ENCODE measurements at regions not wholly inside any gene's neighbourhood (a gene's known extent, or its start where the extent isn't known, plus 50 kb on each side); places are given as distances from the start of the nearest gene placed in this dataset.
"Not testable (repeated sequence)": the region's sequence is repeated elsewhere in the genome, so short reads cannot be mapped to it uniquely, and the experiment has no call there.

- DNase-seq = peak; percentile 2 to 18
Observed at GRCh38 chr12:105423237-105423636, 92.7 kb downstream of the C12orf75 start.

- no peak for DNase-seq
Observed at GRCh38 chr12:105423921-105424320, 93.4 kb downstream of the C12orf75 start.

- DNase-seq = no peak
Observed at GRCh38 chr12:105425254-105426174, 95.0 kb downstream of the C12orf75 start.

- DNase-seq = no peak
Observed at GRCh38 chr12:105426766-105427165, 96.3 kb downstream of the C12orf75 start.

GRCh38 chr12:105427883-105428282 lies 97.4 kb downstream of the C12orf75 start:
- DNase-seq = no peak

- no peak for DNase-seq
Observed at GRCh38 chr12:105428793-105429395, 98.4 kb downstream of the C12orf75 start.

GRCh38 chr12:105429511-105429910 lies 99.0 kb downstream of the C12orf75 start:
- no peak for DNase-seq

GRCh38 chr12:105431537-105432100 lies 101.1 kb downstream of the C12orf75 start:
- no peak for DNase-seq

- no peak for DNase-seq
Observed at GRCh38 chr12:105433804-105434203, 103.3 kb downstream of the C12orf75 start.

GRCh38 chr12:105436636-105437035 lies 106.1 kb downstream of the C12orf75 start:
- DNase-seq = no peak

- no peak for DNase-seq
Observed at GRCh38 chr12:105440037-105440664, 109.7 kb downstream of the C12orf75 start.

- no peak for DNase-seq
Observed at GRCh38 chr12:105443802-105444652, 113.5 kb downstream of the C12orf75 start.

GRCh38 chr12:105444653-105445102 lies 114.2 kb downstream of the C12orf75 start:
- no peak for DNase-seq

GRCh38 chr12:105445249-105445648 lies 114.8 kb downstream of the C12orf75 start:
- DNase-seq = no peak

GRCh38 chr12:105445649-105446048 lies 115.2 kb downstream of the C12orf75 start:
- no peak for DNase-seq

- DNase-seq = not testable (repeated sequence)
Observed at GRCh38 chr12:105446460-105446859, 116.0 kb downstream of the C12orf75 start.

GRCh38 chr12:105449431-105449830 lies 118.9 kb downstream of the C12orf75 start:
- DNase-seq = no peak

GRCh38 chr12:105451211-105451610 lies 120.7 kb downstream of the C12orf75 start:
- DNase-seq = no peak

GRCh38 chr12:105451798-105452197 lies 121.3 kb downstream of the C12orf75 start:
- no peak for DNase-seq

GRCh38 chr12:105453316-105453715 lies 122.8 kb downstream of the C12orf75 start:
- DNase-seq = no peak

- DNase-seq = no peak
Observed at GRCh38 chr12:105454688-105455087, 124.2 kb downstream of the C12orf75 start.

GRCh38 chr12:105455261-105455660 lies 124.8 kb downstream of the C12orf75 start:
- DNase-seq = no peak

All from inflammatory macrophage treated with lipopolysaccharide for 1 hour (primary cell).